GM12878 (cell line): ENCODE measurements at regions not wholly inside any gene's neighbourhood (a gene's known extent, or its start where the extent isn't known, plus 50 kb on each side); places are given as distances from the start of the nearest gene placed in this dataset.

ENCODE experiments used
- CEBPB ChIP-seq, 2 experiments: fragments of 150-350 bp in 1 of 2; IDR thresholded peaks; 2 replicates each; pipeline ENCODE4 v1.6.1; 2012 to 2014; ENCODE audit warnings: low read depth in 2 of 2, low read length in 2 of 2, borderline replicate concordance in 1 of 2, inconsistent platforms in 1 of 2
- EZH2 ChIP-seq: IDR thresholded peaks from 2 replicates; pipeline ENCODE4 v1.6.1; 2012; ENCODE audit warnings: low read depth, mild to moderate bottlenecking, control low read depth, inconsistent platforms, low read length, borderline replicate concordance; ENCODE audit not compliant: control insufficient read depth
- JUND ChIP-seq: IDR thresholded peaks from 2 replicates; pipeline ENCODE4 v1.6.1; 2012; ENCODE audit warnings: low read depth, mild to moderate bottlenecking, low read length, improper control_type of control experiment, moderate library complexity
- KDM1A ChIP-seq: fragments of 200-600 bp; sonication (generic); IDR thresholded peaks from 2 replicates; pipeline ENCODE4 v1.6.1; 2016; ENCODE audit warnings: borderline replicate concordance
- MXI1 ChIP-seq: fragments of 150-350 bp; IDR thresholded peaks from 2 replicates; pipeline ENCODE4 v1.6.1; 2011; ENCODE audit warnings: low read depth, mild to moderate bottlenecking, inconsistent platforms, low read length, improper control_type of control experiment
- NKRF ChIP-seq: fragments of 450-650 bp; conservative IDR thresholded peaks from 2 replicates; pipeline ENCODE4 v1.6.1; 2017; ENCODE audit warnings: mild to moderate bottlenecking, moderate library complexity
- POLR2A ChIP-seq: IDR thresholded peaks from 2 replicates; pipeline ENCODE4 v1.6.1; 2011; ENCODE audit warnings: low read depth, mild to moderate bottlenecking, low read length
- TF ChIP-seq, protein P1 (sequence below), 3 experiments: IDR thresholded peaks in 2 of 3; conservative IDR thresholded peaks in 1 of 3; 2 replicates each; pipeline ENCODE4 v1.5.1; 2011; ENCODE audit warnings: low read depth in 3 of 3, low read length in 3 of 3, mild to moderate bottlenecking in 3 of 3, control low read depth in 2 of 3, moderate library complexity in 2 of 3, inconsistent platforms in 1 of 3, mixed read lengths in 1 of 3; ENCODE audit not compliant: control insufficient read depth in 2 of 3, insufficient read depth in 1 of 3; ENCODE audit errors: extremely low read depth in 1 of 3

GRCh38 chr6:168817558-168818159 lies 376.7 kb downstream of the SMOC2 start:
- TF ChIP-seq JUND = no peak
- no peak for TF ChIP-seq NKRF
- TF ChIP-seq MXI1 = no peak
- TF ChIP-seq, protein P1, sequence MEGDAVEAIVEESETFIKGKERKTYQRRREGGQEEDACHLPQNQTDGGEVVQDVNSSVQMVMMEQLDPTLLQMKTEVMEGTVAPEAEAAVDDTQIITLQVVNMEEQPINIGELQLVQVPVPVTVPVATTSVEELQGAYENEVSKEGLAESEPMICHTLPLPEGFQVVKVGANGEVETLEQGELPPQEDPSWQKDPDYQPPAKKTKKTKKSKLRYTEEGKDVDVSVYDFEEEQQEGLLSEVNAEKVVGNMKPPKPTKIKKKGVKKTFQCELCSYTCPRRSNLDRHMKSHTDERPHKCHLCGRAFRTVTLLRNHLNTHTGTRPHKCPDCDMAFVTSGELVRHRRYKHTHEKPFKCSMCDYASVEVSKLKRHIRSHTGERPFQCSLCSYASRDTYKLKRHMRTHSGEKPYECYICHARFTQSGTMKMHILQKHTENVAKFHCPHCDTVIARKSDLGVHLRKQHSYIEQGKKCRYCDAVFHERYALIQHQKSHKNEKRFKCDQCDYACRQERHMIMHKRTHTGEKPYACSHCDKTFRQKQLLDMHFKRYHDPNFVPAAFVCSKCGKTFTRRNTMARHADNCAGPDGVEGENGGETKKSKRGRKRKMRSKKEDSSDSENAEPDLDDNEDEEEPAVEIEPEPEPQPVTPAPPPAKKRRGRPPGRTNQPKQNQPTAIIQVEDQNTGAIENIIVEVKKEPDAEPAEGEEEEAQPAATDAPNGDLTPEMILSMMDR (IDR thresholded peaks at IDR 0.05 in 2 of 3, conservative IDR thresholded peaks at IDR 0.05 in 1 of 3; ENCODE audit: control insufficient read depth in 2 of 3, extremely low read depth in 1 of 3, insufficient read depth in 1 of 3, low read depth in 3 of 3, low read length in 3 of 3) = no peak
- no peak for TF ChIP-seq EZH2
- no peak for TF ChIP-seq CEBPB (IDR thresholded peaks at IDR 0.05; ENCODE audit: borderline replicate concordance in 1 of 2, low read depth in 2 of 2, low read length in 2 of 2)
- TF ChIP-seq KDM1A = no peak
- TF ChIP-seq POLR2A = no peak
